GM12878 (cell line): ENCODE measurements at regions not wholly inside any gene's neighbourhood (a gene's known extent, or its start where the extent isn't known, plus 50 kb on each side); places are given as distances from the start of the nearest gene placed in this dataset.

Experiments used
- CBX5 ChIP-seq: sonication (generic); IDR thresholded peaks from 2 replicates; pipeline ENCODE4 v1.6.1; 2016; ENCODE audit warnings: low read depth, moderate library complexity, mild to moderate bottlenecking, inconsistent platforms
- EZH2 ChIP-seq: IDR thresholded peaks from 2 replicates; pipeline ENCODE4 v1.6.1; 2012; ENCODE audit warnings: low read depth, mild to moderate bottlenecking, control low read depth, inconsistent platforms, low read length, borderline replicate concordance; ENCODE audit not compliant: control insufficient read depth
- KDM1A ChIP-seq: fragments of 200-600 bp; sonication (generic); IDR thresholded peaks from 2 replicates; pipeline ENCODE4 v1.6.1; 2016; ENCODE audit warnings: borderline replicate concordance
- TF ChIP-seq, protein P1 (sequence below): fragments of 450-650 bp; IDR thresholded peaks from 2 replicates; pipeline ENCODE4 v1.6.1; 2016; ENCODE audit warnings: mild to moderate bottlenecking
- TF ChIP-seq, protein P2 (sequence below): fragments of 450-650 bp; IDR thresholded peaks from 2 replicates; pipeline ENCODE4 v1.6.1; 2018; ENCODE audit warnings: borderline replicate concordance, mild to moderate bottlenecking; ENCODE audit not compliant: partially characterized antibody

DNA sequence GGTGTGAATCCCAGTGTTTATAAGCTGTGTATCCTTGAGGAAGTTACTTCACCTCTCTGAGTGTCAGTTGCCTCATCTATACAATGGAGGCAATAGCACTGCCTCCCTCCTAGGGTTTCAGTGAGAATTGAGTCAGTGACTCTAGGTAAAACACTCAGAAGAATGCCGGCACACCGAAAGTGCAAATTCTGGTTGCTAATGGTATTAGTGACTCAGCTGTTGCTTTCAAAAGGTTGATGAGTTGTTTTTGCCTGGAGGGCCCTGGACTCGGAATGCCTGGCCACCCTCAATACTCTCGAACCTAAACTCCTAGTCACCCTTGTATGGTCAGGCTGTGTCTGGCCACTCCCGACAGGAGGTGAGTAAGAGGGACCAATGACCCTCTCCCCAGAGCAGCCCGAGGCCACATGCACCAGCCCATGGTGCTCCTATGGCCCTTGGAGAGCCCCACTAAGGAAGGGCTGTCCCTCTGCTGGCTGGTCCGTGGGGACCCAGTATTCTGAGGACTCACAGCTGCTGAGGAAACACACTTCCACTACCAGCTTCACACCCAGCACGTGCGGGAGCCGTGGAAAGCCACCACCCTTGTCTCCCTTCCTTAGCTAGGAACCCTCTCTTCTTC is 60.2 kb downstream of the CALML3 start:
- TF ChIP-seq KDM1A (no peak), EZH2 (no peak), CBX5 (0 out of 2 replicates have a peak, but pooled peaks have one; percentile 67)
- TF ChIP-seq, protein P1, sequence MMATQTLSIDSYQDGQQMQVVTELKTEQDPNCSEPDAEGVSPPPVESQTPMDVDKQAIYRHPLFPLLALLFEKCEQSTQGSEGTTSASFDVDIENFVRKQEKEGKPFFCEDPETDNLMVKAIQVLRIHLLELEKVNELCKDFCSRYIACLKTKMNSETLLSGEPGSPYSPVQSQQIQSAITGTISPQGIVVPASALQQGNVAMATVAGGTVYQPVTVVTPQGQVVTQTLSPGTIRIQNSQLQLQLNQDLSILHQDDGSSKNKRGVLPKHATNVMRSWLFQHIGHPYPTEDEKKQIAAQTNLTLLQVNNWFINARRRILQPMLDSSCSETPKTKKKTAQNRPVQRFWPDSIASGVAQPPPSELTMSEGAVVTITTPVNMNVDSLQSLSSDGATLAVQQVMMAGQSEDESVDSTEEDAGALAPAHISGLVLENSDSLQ: no peak
- TF ChIP-seq, protein P2, sequence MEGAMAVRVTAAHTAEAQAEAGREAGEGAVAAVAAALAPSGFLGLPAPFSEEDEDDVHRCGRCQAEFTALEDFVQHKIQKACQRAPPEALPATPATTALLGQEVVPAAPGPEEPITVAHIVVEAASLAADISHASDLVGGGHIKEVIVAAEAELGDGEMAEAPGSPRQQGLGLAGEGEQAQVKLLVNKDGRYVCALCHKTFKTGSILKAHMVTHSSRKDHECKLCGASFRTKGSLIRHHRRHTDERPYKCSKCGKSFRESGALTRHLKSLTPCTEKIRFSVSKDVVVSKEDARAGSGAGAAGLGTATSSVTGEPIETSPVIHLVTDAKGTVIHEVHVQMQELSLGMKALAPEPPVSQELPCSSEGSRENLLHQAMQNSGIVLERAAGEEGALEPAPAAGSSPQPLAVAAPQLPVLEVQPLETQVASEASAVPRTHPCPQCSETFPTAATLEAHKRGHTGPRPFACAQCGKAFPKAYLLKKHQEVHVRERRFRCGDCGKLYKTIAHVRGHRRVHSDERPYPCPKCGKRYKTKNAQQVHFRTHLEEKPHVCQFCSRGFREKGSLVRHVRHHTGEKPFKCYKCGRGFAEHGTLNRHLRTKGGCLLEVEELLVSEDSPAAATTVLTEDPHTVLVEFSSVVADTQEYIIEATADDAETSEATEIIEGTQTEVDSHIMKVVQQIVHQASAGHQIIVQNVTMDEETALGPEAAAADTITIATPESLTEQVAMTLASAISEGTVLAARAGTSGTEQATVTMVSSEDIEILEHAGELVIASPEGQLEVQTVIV: no peak
